ENCODE measurements at regions not wholly inside any gene's neighbourhood (a gene's known extent, or its start where the extent isn't known, plus 50 kb on each side); places are given as distances from the start of the nearest gene placed in this dataset.

DNA sequence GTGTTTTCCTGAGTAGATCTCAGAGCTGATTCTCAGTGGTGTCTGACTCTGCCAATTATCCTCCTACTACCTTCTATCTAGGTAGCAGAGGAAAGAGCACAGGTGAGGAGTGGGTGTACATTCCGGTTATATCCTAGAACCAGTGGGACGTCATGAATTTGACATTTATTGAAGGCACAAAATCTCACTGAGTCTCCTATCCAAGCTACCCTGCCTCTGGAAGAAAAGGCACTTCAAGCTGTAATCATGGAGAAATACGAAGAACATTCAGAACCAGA lies 952.2 kb downstream of the TUSC7 start:
- no peak for DNase-seq (ENCODE audit: low read depth)

DNA sequence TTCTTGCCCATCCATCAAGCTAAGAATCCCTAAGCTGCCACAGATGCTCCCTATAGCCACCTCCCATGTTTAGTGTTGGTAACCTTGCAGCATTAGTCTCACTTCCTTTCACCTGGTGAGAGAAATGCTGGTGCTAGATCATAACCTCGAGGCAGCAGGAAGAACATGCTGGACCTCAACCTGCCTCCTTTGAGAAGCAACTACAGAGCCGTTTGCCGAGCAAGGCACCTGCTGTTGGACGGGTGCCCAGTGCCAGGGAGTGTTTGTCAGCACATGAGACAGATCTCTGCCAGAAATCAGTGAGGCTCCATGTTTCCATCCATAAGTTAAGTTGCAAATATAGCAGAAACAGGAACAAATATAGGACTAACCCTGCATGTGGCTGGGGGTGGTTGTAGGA lies 955.7 kb downstream of the TUSC7 start:
- peak; percentile 10 for DNase-seq (ENCODE audit: low read depth)

DNA sequence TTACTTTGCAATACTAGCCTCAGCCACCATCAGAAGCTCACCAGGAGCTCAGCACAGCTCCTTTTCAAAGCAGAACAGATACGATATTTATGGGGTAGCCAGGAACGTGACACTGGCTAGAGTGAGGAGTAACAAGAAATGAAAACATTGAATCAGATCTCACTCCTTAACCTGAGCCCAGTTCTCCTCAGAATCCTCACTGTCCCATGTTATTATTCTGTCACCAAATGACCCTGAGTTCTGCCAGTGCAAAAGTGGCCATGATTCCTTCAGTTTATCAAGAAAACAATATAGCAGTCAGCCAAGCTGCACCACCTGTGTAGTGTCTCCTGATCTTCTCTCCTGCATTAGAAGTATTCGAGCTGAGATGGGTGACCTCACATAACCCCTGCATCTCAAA lies 956.7 kb downstream of the TUSC7 start:
- no peak for DNase-seq (ENCODE audit: low read depth)

DNA sequence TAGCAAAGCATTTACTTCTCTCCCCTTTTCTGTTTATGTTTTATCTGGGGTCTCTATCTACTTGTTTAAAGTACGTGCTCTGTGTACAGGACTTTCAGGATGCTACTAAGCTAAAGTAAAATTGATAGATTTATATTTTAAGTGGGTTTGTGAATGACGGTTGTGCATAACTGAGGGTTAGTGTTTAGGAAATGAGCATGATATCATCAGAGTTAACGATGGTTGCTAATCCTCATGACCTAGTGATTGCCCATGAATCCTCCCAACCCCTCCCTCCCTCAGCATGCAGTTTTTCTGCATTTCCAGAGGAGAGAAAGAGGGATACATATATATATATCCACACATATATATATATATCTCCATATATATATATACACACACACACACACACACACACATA lies 957.2 kb downstream of the TUSC7 start:
- DNase-seq (ENCODE audit: low read depth), result no peak

DNA sequence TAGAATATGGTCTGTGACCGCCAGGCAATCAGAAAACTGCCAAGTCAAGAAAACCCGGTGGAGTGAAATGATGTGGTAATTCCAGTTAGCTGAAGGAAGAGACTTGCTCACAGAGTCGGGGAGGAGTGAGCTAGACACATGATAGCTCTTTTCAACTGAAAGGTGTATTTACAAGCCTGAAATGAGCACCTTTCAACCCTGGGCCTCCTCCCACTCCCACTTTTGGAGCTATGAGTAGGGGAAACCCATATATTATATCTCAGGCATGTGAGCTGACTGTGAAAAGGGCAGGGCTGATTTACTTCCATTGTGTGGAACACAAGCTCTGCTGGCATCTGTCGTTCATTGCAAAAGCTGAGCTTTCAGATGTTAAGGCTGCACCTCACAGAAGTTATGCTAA lies 960.2 kb downstream of the TUSC7 start:
- DNase-seq (ENCODE audit: low read depth), result no peak

DNA sequence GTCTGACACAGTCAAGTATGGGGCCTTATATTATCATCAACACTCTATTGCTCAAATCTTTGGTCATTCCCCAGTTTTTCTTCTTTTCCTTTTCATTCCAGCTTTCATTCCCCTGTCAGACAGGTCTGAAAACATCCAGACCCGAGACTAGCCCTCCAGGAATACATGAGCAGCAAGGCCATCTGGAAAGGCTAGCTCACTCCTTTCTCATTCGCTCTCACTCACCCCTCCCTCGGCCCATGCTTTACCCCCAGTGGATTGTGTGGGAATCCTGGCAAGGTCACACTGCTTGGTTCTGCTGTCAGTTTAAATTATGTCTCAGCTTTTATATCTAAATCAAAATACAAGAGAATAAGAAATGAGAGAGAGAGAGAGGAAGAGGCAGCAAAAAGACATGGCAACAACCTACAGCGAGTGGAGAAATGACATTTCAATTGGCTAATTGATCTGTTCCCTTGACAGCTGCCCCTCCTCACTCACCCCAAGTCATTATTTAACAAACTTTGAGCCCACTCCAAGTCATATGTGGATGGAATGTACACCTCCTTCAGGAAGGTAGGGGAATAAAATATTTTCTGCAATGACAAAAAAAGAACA lies 962.2 kb downstream of the TUSC7 start:
- no peak for DNase-seq (ENCODE audit: low read depth)

DNA sequence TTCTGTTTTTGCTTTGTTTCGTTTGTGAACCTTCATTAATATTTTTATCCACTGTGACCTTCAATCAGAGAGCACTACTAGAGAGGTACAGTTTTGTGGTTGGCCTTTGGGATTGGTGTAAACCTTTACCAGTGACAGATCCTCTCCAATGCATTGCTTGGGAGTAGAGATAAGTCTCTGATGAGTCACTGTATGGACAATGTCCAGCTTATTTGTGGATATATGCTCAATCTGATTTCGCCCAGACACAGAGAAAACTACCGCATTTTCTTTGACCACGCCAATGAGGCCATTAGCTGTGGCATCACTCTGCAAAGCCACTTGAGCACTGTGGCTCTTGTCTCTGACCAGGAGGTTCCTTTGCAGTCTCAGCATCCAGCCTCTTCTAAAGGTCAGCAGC lies 964.7 kb downstream of the TUSC7 start:
- DNase-seq (ENCODE audit: low read depth), result no peak

DNA sequence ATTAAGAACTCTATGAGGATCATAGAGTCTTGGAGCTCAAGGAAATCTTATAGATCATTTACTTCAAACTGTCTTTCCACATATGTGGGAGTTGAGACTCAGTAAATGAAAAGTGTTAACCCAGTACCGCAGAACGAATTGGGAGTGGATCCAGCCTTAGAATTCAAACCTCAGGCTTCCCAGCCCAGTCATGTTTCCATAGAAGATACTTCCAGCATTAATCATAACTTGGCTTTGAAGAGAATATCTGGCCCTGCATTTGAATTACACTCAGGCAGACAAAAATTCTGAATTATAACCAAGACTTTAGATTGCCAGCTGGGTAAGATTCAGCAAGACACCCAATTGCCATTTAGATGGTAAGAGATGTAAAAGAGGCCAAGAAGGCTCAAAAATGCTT lies 972.0 kb downstream of the TUSC7 start:
- no peak for DNase-seq (ENCODE audit: low read depth)

DNA sequence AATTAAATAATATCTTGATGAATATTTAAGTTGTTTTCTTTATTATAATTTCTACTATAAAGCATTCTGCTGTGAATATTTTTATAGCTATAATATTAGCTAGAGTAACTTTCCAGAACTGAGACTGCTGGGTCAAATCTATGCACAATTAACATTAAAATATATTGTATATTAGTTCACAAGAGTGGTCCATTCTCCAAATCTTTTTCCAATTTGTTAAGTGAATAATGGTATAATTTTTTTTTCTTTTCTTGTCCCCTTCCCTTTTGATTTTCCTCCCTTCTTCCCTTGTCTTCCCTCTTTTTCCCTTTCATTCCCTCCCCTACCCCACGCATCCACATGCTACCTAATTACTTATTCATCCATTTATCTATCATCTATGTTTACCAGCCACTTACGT lies 977.5 kb downstream of the TUSC7 start:
- DNase-seq (ENCODE audit: low read depth), result no peak

DNA sequence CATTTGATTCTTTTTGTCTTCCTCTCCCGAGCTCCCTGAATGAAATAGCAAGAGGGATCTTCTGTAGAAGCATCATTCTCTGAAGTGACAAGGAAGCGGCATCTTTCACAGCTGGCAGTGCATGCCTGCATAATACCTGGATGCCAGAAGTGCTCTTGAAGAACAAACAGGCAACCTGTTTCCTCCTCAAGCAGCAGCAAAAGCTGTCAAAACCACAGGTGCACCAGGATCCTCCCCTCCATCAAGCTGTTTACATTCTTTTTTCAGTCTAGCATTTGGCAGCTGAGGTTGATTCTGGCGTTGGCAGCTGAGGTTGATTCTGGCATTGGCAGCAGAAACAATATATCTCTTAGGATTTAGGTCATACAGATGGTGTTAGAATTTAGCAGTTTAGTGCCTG lies 979.0 kb downstream of the TUSC7 start:
- DNase-seq (ENCODE audit: low read depth), result no peak

DNA sequence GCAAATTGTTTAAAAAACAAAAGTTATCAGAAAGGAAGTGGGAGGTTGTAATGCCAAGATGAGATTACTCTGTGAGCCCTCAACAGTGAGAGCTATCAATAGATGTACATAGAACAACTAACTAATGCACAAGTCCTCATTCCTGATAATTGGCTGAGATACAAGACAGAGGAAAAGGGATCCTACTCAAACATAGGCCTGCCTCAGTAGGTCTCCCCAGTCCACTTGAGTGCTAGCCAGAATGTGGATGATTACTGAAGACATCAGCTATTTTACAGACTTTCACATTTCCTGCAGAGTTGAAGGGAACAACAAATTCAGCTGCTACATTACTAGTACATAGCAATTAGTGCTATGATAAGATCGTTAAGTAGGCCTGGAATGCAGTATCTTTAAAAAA lies 981.9 kb downstream of the TUSC7 start:
- DNase-seq (ENCODE audit: low read depth), result no peak

DNA sequence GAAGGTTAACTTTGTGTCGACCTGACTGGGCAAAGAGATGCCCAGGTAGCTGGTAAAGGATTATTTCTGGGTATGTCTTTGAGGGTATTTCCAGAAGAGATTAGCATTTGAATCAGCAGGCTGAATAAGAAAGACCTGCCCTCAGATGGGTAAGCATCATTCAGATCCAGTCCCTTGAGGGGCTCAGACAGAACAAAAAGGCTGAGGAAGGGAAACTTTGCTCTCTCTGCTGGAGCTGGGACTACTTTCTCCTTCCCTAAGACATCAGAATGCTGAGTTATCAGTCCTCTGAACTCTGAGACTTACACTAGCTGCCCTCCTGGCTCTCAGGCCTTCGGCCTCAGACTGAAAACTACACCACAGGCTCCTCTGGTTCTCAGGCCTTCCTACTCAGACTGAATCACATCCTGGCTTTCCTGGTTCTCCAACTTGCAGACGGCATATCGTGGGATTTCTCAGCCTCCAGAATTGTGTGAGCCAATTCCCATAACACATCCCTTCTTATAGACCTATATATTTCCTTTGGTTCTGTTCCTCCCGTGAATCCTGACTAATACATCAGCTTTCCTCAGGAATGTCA lies 982.9 kb downstream of the TUSC7 start:
- no peak for DNase-seq (ENCODE audit: low read depth)

DNA sequence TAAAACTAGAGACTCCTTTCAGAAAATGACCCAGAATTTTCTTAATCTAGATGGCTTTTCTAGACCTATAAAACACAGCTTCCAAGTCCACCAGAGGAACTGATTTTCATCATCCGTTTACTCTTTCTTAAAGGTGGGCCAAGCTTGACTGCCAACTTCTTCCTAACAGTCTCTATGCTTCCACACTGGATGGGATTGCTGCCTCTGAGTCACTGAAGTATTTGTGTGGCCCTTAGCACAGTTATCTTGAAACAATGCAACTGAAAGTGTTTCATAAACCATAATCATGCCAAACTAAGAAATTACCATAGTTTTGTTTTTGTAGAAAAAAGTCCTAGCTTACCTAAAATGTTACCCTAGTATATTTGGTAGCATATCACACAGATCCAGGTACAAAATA lies 985.7 kb downstream of the TUSC7 start:
- DNase-seq (ENCODE audit: low read depth), result peak; percentile 3

DNA sequence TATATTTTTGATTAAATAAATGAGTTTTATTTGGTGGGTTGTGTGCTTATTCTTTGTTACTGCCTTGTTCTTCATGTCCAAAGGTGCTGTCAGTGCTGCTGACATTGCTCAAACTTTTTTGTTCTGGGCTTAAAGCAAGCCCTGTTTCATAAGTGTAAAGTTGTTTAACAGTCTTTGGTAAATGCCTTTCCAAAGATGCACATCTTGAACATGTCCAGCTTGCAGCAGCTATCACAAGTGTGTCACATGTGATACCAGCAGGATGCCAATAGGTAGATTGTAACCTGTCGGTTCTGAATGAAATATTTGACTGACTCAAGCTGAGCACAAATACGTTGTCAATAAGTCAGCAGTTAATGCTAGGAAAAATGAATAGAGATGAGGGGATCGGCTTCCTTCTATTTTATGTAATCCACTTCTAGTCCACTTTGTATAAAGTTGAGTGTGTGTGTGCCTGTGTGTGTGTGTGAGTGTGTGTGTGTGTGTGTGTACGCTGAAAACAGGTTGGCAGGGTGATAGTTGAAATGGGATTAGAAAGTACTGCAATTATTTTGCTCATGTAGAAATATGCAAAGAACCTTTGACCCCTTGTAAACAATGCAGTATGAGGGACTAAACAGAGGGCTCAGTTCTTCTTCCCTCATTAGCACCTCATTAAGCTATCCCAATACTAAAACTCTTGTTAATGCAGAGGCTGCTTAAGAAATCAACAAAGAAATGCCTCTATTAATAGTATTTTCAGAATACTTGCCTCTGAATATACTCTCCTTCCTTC lies 986.5 kb downstream of the TUSC7 start:
- no peak for DNase-seq (ENCODE audit: low read depth)

DNA sequence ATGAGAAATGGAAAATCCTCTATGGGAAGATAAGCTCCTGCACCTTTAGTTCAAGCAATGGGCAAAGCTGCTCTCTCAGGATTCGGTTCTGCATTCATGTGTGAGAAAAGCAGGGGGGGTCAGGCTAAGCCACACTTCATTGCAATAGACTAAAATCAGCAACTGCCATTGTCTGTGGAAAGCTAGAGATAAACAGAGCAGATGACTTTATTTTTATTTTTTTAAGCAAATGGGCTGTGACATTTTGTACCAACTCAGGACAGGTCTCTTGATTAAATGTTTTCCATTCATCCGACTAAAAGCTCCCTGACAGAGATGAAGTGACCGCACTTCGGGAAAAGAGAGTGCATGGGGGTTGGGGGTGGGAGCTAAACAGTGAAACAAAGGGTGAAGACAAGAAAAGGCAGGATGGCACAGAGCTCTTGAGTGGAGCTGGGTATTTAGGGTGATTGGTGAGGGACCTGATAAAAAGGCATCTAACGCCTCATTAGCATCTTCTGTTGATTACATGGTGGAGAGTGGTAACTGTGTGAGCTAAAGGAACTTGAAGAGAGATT lies 987.4 kb downstream of the TUSC7 start:
- DNase-seq (ENCODE audit: low read depth), result no peak

DNA sequence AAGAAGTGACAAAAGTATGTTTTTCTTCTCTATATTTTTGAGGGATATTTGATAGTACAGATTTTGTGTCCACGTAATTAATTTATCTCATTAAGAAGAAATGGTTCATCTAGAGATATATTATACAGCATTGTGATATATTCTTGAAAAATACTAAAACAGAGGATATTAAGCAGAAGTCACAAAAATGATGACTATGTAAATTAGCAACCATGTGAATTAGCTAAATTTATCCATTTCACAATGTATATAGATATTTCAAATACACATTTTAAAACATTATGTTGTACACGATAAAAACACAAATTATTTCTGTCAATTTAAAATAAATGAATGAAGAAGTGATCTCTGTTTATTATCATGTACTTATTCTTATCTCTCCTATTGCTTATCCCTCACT lies 989.5 kb downstream of the TUSC7 start:
- no peak for DNase-seq (ENCODE audit: low read depth)

DNA sequence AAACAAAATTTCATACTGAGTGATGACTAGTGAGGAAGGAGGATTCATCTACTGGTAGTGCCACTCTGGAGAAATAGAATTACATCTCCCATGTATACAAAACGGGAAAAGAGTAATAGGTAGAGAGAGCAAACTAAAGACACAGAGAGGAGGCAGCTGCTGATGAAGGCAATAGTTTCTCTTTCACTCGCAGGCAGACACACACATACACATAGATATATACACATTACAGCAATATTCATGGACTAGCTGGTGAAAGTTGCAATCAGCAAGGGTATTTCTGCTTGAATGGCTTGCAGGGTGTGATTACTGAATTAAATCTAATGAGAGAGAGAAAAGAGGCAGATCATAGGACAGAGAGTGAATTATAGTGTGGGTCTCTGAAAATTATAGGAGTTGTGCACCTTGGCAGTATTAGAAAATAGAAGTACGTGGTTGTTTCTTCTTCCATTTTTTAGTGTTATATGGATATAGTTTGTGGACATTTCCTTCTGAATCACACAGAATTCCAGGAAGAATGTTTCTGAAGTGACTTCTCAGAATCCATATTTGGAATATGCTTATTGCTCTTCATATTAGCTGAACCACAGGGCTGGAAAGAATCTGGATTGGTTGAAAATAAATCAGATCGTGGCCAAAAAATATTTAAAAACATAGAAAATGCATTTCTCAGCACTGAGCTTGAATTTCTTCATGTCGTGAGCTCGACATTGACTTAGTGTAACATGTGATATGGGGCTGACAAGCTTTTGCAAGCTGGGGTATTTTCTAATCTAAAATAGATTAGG lies 991.2 kb downstream of the TUSC7 start:
- no peak for DNase-seq (ENCODE audit: low read depth)

DNA sequence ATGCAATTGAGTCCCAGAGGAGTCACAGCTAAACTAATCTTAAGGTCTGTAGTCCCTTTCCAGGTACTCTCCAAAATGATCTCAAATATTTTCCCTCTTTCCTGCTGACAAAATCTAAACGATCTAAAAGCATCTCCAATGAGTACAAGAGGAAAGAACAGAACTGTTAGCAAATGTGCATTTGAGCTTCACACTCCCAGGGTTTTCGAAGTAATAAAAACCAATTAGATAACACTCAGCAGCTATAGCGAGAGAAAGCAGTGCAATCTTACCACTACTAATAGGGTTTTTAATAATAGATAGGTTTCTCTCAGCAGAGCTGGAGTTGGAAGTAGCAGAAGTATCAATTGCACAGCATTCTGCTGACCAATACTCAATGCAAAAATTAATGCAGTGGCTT lies 995.4 kb downstream of the TUSC7 start:
- no peak for DNase-seq (ENCODE audit: low read depth)

DNA sequence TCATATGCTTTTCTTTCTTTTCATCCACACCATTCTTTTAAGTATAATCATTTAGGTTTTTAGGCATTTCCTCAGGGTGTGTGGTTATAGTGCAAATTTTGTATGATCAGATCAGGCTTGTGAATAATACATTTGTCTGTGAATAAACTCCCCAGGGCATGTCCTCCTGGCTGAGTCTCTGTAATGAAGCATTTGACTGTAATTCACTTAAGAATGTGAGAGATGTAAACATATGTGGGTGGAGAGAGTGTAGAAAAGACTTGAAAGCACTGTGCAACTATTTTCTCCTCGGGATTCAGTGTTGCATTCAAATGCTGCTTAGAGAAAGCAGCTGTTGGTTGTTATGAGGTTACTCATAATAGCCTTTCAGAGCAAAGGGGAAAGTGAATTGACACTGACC lies 996.5 kb downstream of the TUSC7 start:
- no peak for DNase-seq (ENCODE audit: low read depth)

DNA sequence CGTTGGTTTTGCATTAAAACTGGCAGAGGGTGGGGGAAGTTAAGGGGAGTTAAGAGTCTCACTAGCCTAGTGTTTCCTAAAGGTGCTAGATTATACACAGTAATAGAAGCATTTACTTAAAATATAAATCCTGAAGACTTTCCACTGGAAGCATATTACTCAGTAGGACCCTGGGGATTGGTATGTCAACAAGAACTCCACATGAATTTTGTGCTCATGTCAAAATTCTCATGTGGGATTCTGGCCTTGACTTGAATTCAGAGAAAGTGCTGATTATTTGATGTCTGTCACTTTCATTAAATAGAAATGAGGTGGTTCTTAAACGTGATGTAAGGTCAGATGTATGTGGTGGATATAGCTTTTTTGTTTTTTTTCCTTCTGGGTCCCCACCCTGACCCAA lies 997.2 kb downstream of the TUSC7 start:
- no peak for DNase-seq (ENCODE audit: low read depth)

DNA sequence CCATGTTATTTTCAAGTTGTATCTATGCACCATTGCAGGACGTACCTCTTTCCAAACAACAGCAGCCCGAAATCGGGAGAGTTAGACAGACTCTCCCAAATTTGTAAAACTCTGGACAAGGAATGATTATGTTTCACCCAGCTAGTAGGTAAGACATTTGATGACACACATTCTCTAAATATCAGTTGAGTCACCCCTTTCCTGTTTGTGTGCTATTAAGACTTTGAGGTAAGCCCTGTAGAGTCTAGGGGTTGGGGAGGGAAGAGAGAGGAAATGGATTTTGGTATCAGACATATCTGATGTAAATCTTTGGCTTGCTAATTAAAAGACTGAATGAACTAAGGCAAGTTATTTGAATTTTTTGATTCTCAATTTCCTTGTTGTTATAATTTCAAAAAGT lies 999.0 kb downstream of the TUSC7 start:
- no peak for DNase-seq (ENCODE audit: low read depth)

DNA sequence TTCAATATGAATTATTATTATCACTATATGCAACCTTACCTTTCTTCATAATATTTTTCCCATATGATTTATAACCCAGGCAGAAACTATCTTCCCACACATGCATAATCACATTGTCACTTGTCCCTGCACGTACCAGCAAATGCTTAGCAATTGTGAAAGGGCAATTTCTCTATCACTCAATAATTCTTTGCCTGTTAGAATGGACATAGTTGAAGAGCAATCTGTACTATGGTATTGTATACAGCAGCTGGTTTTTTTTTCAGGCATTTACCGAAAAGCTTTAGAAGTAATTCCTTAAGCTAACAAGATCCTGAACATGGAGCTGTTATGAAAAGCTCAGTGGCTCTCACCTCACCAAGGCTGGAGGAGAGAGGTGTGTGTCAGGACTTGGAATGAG lies 999.5 kb downstream of the TUSC7 start:
- DNase-seq (ENCODE audit: low read depth), result no peak

DNA sequence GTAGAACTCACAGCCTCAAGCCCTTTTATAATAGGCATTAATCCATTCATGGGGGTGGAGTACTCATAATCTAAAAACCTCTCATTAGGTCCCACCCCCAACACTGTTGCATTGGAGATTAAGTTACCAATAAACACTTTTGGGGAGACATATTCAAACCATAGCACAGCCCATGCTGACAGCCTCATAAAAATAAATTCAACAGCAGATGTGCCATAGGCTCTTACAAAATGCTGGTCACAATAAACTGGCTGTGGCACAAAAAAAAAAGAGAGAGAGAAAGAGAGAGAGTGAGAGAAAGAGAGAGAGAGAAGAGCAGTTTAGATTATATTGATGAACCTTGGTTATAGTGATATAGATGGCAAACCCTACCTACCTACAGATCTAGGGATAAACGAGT lies 1000.9 kb downstream of the TUSC7 start:
- no peak for DNase-seq (ENCODE audit: low read depth)

Data from renal cortical epithelial cell (primary cell).